ENCODE measurements at regions not wholly inside any gene's neighbourhood (a gene's known extent, or its start where the extent isn't known, plus 50 kb on each side); places are given as distances from the start of the nearest gene placed in this dataset.

- Histone ChIP-seq H3K27ac (no peak overlapping the region), H3K9me3 (no peaks in the 10 kb centered on the region), H3K4me3 (no peak overlapping the region), H3K27me3 (no peaks in the 10 kb centered on the region), H3K4me1 (ENCODE audit: insufficient read depth) (no peaks in the 10 kb centered on the region), H3K36me3 (no peaks in the 10 kb centered on the region)
- TF ChIP-seq CTCF (IDR thresholded peaks at IDR 0.05) (no peak), EP300 (IDR thresholded peaks at IDR 0.05) (no peak), POLR2A (IDR thresholded peaks at IDR 0.05) (no peak)
- no peak for DNase-seq
- 67 to 71% (median 67%) methylated on average over 5 of the region's 5 CpGs for WGBS, 3 donors
- intact Hi-C loops (cut with DNase I) = no loop called here
These were observed 97.1 kb upstream of the NRXN3 start for GRCh38 chr14:78073028-78073427.

GRCh38 chr14:78074561-78074960, 95.6 kb upstream of the NRXN3 start:
- Histone ChIP-seq H3K27ac (no peak overlapping the region), H3K36me3 (no peaks in the 10 kb centered on the region), H3K4me3 (no peak overlapping the region), H3K4me1 (ENCODE audit: insufficient read depth) (no peaks in the 10 kb centered on the region), H3K27me3 (no peaks in the 10 kb centered on the region), H3K9me3 (no peaks in the 10 kb centered on the region)
- TF ChIP-seq CTCF (IDR thresholded peaks at IDR 0.05) (no peak), EP300 (IDR thresholded peaks at IDR 0.05) (no peak), POLR2A (IDR thresholded peaks at IDR 0.05) (no peak)
- no peak for DNase-seq
- 27 to 39% (median 31%) methylated on average over 5 of the region's 5 CpGs for WGBS, 3 donors
- intact Hi-C loops (cut with DNase I) = no loop called here

- H3K27me3 ChIP-seq = no peaks in the 10 kb centered on the region
- intact Hi-C loops (cut with DNase I) = no loop called here
- H3K36me3 ChIP-seq = no peaks in the 10 kb centered on the region
- no peak for DNase-seq
- no peak overlapping the region for H3K27ac ChIP-seq
- H3K4me3 ChIP-seq = no peak overlapping the region
- 62 to 80% (median 70%) methylated on average over 4 of the region's 4 CpGs for WGBS, 3 donors
- H3K9me3 ChIP-seq = no peaks in the 10 kb centered on the region
- H3K4me1 ChIP-seq (ENCODE audit: insufficient read depth) = no peaks in the 10 kb centered on the region
- TF ChIP-seq EP300 (IDR thresholded peaks at IDR 0.05) (no peak), CTCF (IDR thresholded peaks at IDR 0.05) (no peak), POLR2A (IDR thresholded peaks at IDR 0.05) (no peak)
These were observed 95.1 kb upstream of the NRXN3 start for GRCh38 chr14:78075033-78075432.

- no peak for TF ChIP-seq CTCF (IDR thresholded peaks at IDR 0.05)
- no peak for TF ChIP-seq EP300 (IDR thresholded peaks at IDR 0.05)
- no peak for TF ChIP-seq POLR2A (IDR thresholded peaks at IDR 0.05)
- 26 to 43% (median 37%) methylated on average over 9 of the region's 9 CpGs for WGBS, 3 donors
- intact Hi-C loops (cut with DNase I) = no loop called here
These were observed 94.5 kb upstream of the NRXN3 start for GRCh38 chr14:78075555-78076277.

More at GRCh38 chr14:78075555-78076277, 94.5 kb upstream of the NRXN3 start:
- Histone ChIP-seq H3K27me3 (no peaks in the 10 kb centered on the region), H3K4me3 (no peak overlapping the region), H3K9me3 (no peaks in the 10 kb centered on the region), H3K36me3 (no peaks in the 10 kb centered on the region), H3K27ac (no peak overlapping the region), H3K4me1 (ENCODE audit: insufficient read depth) (no peaks in the 10 kb centered on the region)
- DNase-seq = no peak
